K562 (cell line): ENCODE measurements at regions not wholly inside any gene's neighbourhood (a gene's known extent, or its start where the extent isn't known, plus 50 kb on each side); places are given as distances from the start of the nearest gene placed in this dataset.

Source experiments
- ATAC-seq: fragments of 200-7000 bp; cut with Tn5 transposase; 3 replicates; pipeline ENCODE4 v1.9.1; 2020; ENCODE audit warnings: moderate library complexity
- BruUV-seq: library from RNA; stranded (reverse); fragments of 400-500 nt; replicated peaks from 2 replicates; lab custom pipeline; 2021; lab: Mats Ljungman, UMichigan
- CTCF ChIA-PET: fragments of 300-600 bp; formaldehyde crosslinking; extraction: SDS; loops from one replicate; lab custom pipeline; 2021; ENCODE audit warnings: low intra/inter-chr PET ratio; lab: Yijun Ruan, JAX
- POLR2A ChIA-PET: fragments of 300-600, 350-650 bp; sonication (Branson Sonifier 250); formaldehyde crosslinking; extraction: SDS; loops from one replicate; lab custom pipeline; 2021; ENCODE audit warnings: antibody characterized with exemption, inconsistent platforms; lab: Yijun Ruan, JAX
- DNase-seq, 4 experiments: peaks; one replicate each; pipeline versions ENCODE4 v3.0.0 to v3.0.0-alpha.2; 2011 to 2018; ENCODE audit warnings: low spot score in 3 of 4, mixed read lengths in 3 of 4; ENCODE audit errors: extremely low read depth in 1 of 4
- FAIRE-seq: peaks from 2 replicates; lab custom pipeline; 2011; peaks lifted over from hg19 to GRCh38; lab: Jason Lieb, UNC
- H2AFZ ChIP-seq: 2 replicates; pipeline ENCODE4 v1.6.0; 2011; ENCODE audit warnings: low read depth, low read length, control low read depth, inconsistent platforms
- H3K27ac ChIP-seq: fragments of 200-600 bp; 3 replicates; pipeline ENCODE4 v1.8.0; 2011; ENCODE audit warnings: low read depth, mild to moderate bottlenecking, control low read depth, inconsistent platforms, low read length, moderate library complexity, mixed read lengths; ENCODE audit errors: extremely low read depth
- H3K27me3 ChIP-seq, 2 experiments: fragments of 300-600 bp in 1 of 2; 2 replicates in 1 of 2; 3 replicates in 1 of 2; pipeline versions ENCODE4 v1.6.0 to v1.8.0; 2011; ENCODE audit warnings: inconsistent platforms in 2 of 2, low read length in 2 of 2, mild to moderate bottlenecking in 1 of 2, mixed read lengths in 1 of 2, moderate library complexity in 1 of 2; ENCODE audit not compliant: control insufficient read depth in 2 of 2, insufficient read depth in 2 of 2
- H3K36me3 ChIP-seq: fragments of 300-600 bp; 3 replicates; pipeline ENCODE4 v1.8.0; 2011; ENCODE audit warnings: mild to moderate bottlenecking, low read length, inconsistent platforms; ENCODE audit not compliant: control insufficient read depth, insufficient read depth
- H3K4me1 ChIP-seq, 2 experiments: fragments of 200-600 bp in 1 of 2; replicated peaks in 1 of 2; 2 replicates in 1 of 2; 3 replicates in 1 of 2; pipeline versions ENCODE4 v1.5.1 to v1.8.0; 2011; ENCODE audit warnings: inconsistent platforms in 2 of 2, low read length in 2 of 2, mild to moderate bottlenecking in 1 of 2, mixed read lengths in 1 of 2, moderate library complexity in 1 of 2; ENCODE audit not compliant: control insufficient read depth in 2 of 2, insufficient read depth in 2 of 2
- H3K4me2 ChIP-seq: 2 replicates; pipeline ENCODE4 v1.6.1; 2011; ENCODE audit warnings: low read length, control low read depth, inconsistent platforms, mixed read lengths; ENCODE audit not compliant: insufficient read depth
- H3K4me3 ChIP-seq: fragments of 200-600 bp; sonication (generic), shearing (Covaris generic); 2 replicates; pipeline ENCODE4 v1.5.1; 2016; ENCODE audit warnings: control low read depth, inconsistent platforms
- H3K79me2 ChIP-seq: fragments of 200-600 bp; 3 replicates; pipeline ENCODE4 v1.8.0; 2011; ENCODE audit warnings: low read length, inconsistent platforms; ENCODE audit not compliant: control insufficient read depth, insufficient read depth
- H3K9ac ChIP-seq, 2 experiments: 2 replicates each; pipeline versions ENCODE4 v1.6.0 to v1.6.1; 2011; ENCODE audit warnings: low read depth in 2 of 2, low read length in 2 of 2, control low read depth in 1 of 2, inconsistent platforms in 1 of 2, mild to moderate bottlenecking in 1 of 2, mixed read lengths in 1 of 2; ENCODE audit not compliant: insufficient read depth in 1 of 2
- H3K9me1 ChIP-seq: one replicate; pipeline ENCODE4 v1.6.0; 2011; ENCODE audit warnings: inconsistent platforms, mild to moderate bottlenecking, low read length, moderate library complexity; ENCODE audit not compliant: control insufficient read depth, insufficient read depth
- H3K9me3 ChIP-seq: replicated peaks from 2 replicates; pipeline ENCODE4 v1.5.1; 2011; ENCODE audit warnings: low read depth, low read length, inconsistent platforms; ENCODE audit not compliant: control insufficient read depth, insufficient read depth
- H4K20me1 ChIP-seq: replicated peaks from 2 replicates; pipeline ENCODE4 v1.6.1; 2011; ENCODE audit warnings: low read length, inconsistent platforms, mixed read lengths; ENCODE audit not compliant: control insufficient read depth, insufficient read depth
- ATF6 ChIP-seq: sonication (generic); formaldehyde crosslinking; IDR thresholded peaks from 2 replicates; pipeline ENCODE4 v1.4.0; 2020; ENCODE audit warnings: mild to moderate bottlenecking, missing genetic modification reagents
- PHB2 ChIP-seq: fragments of 450-650 bp; IDR thresholded peaks from 2 replicates; pipeline ENCODE4 v1.6.1; 2017; ENCODE audit warnings: low read depth
- POLR2G ChIP-seq: fragments of 200-400 bp; formaldehyde crosslinking; IDR thresholded peaks from 2 replicates; pipeline ENCODE4 v1.6.1; 2017; ENCODE audit warnings: low read depth, mild to moderate bottlenecking, antibody characterized with exemption, low read length, moderate library complexity
- PPARD ChIP-seq: fragments of 250-450 bp; sonication (Bioruptor Pico); IDR thresholded peaks from 2 replicates; pipeline ENCODE4 v1.8.0; 2022; ENCODE audit warnings: inconsistent platforms, mild to moderate bottlenecking, moderate library complexity
- RREB1 ChIP-seq: fragments of 250-450 bp; sonication (Bioruptor Pico); IDR thresholded peaks from 2 replicates; pipeline ENCODE4 v1.4.0; 2020
- ZBTB33 ChIP-seq: sonication (generic); formaldehyde crosslinking; IDR thresholded peaks from 2 replicates; pipeline ENCODE4 v1.8.1; 2023; ENCODE audit warnings: mild to moderate bottlenecking, missing genetic modification reagents
- WGBS: fragments of 100-300 bp; shearing (Covaris generic); methylation state at CpG from one replicate; pipeline ENCODE4 v1.1.6; 2016; ENCODE audit warnings: low coverage, mixed read lengths; ENCODE audit not compliant: insufficient coverage; ENCODE audit errors: missing lambda C conversion rate; 5-methylcytosine and 5-hydroxymethylcytosine counted together
- in situ Hi-C: fragments of 300-500 bp; cut with MboI; formaldehyde crosslinking; loops from 4 replicates; pipeline ENCODE4 v1.15.0; 2018; ENCODE audit warnings: inconsistent platforms, mixed read lengths
- intact Hi-C: fragments of 100-400 bp; cut with micrococcal nuclease; formaldehyde crosslinking; loops from 2 replicates; pipeline ENCODE4 v1.14.2; 2022

- Histone ChIP-seq H4K20me1 (peaks cover 3% of the 10 kb centered on the region; the same call in 1 of the 2 replicates), H3K36me3 (no peaks in the 10 kb centered on the region), H2AFZ (no peak overlapping the region), H3K4me2 (no peak overlapping the region), H3K9me1 (no peaks in the 10 kb centered on the region), H3K27ac (no peak overlapping the region), H3K9ac (no peak overlapping the region)
- BruUV-seq, result no TSS peak
- 6% methylated on average over 3 of the region's 3 CpGs for WGBS
- TF ChIP-seq POLR2G (no peak), PPARD (CRISPR knock-in tag) (no peak), RREB1 (no peak), PHB2 (no peak), ATF6 (CRISPR knock-in tag) (no peak), ZBTB33 (no peak)
- TF ChIP-seq, all 486 proteins: peak for 0
- Histone ChIP-seq H3K9me3 (no peaks in the 10 kb centered on the region), H3K4me1 (no peaks in the 10 kb centered on the region), H3K27me3 (peaks cover 3 to 9% of the 10 kb centered on the region in 2 experiments; a peak in 3 of 5 replicates), H3K4me3 (no peak overlapping the region), H3K79me2 (no peaks in the 10 kb centered on the region)
- in situ Hi-C loops, result no loop called here
- CTCF ChIA-PET, result no interaction called here
- DNase-seq (no peak), FAIRE-seq (no peak), ATAC-seq (no peak)
- intact Hi-C loops, result no loop called here
- POLR2A ChIA-PET, result interaction anchor here (0.6 kb wide), 1 partner anchor 237 kb away, joined by 3 read pairs; no protein-coding TSS in a partner anchor
These were observed 195.9 kb upstream of the TBC1D5 start for GRCh38 chr3:17938313-17938712.
